Kidney epithelial cell (primary cell): ENCODE measurements at regions not wholly inside any gene's neighbourhood (a gene's known extent, or its start where the extent isn't known, plus 50 kb on each side); places are given as distances from the start of the nearest gene placed in this dataset.

Experiments
- DNase-seq: peaks from one replicate; pipeline ENCODE4 v3.0.0-alpha.2; 2010; ENCODE audit warnings: low read depth
- H3K27me3 ChIP-seq: 2 replicates; pipeline ENCODE4 v1.6.0; 2011; ENCODE audit warnings: low read length; ENCODE audit not compliant: control insufficient read depth, insufficient read depth
- H3K36me3 ChIP-seq: 2 replicates; pipeline ENCODE4 v1.5.1; 2011; ENCODE audit warnings: low read length; ENCODE audit not compliant: control insufficient read depth, insufficient read depth
- H3K4me3 ChIP-seq: 2 replicates; pipeline ENCODE4 v1.5.1; 2011; ENCODE audit warnings: low read depth, mild to moderate bottlenecking, control low read depth, low read length
- CTCF ChIP-seq: IDR thresholded peaks from 2 replicates; pipeline ENCODE4 v1.5.1; 2011; ENCODE audit warnings: mild to moderate bottlenecking, moderate library complexity, low read length, control low read depth, inconsistent platforms; ENCODE audit not compliant: insufficient read depth, poor library complexity, severe bottlenecking

- no peak for TF ChIP-seq CTCF
- no peak for DNase-seq
- Histone ChIP-seq H3K36me3 (no peaks in the 10 kb centered on the region), H3K4me3 (no peak overlapping the region), H3K27me3 (no peaks in the 10 kb centered on the region)
These were observed 476.6 kb upstream of the MARCKS start for GRCh38 chr6:113380591-113380990.

GRCh38 chr6:113381232-113381631 lies 475.9 kb upstream of the MARCKS start:
- TF ChIP-seq CTCF, result no peak
- DNase-seq, result no peak
- no peak overlapping the region for H3K4me3 ChIP-seq
- H3K27me3 ChIP-seq, result no peaks in the 10 kb centered on the region
- no peaks in the 10 kb centered on the region for H3K36me3 ChIP-seq

GRCh38 chr6:113381959-113382358 lies 475.2 kb upstream of the MARCKS start:
- no peaks in the 10 kb centered on the region for H3K36me3 ChIP-seq
- no peak overlapping the region for H3K4me3 ChIP-seq
- TF ChIP-seq CTCF, result no peak
- no peaks in the 10 kb centered on the region for H3K27me3 ChIP-seq
- DNase-seq, result no peak

- Histone ChIP-seq H3K27me3 (no peaks in the 10 kb centered on the region), H3K4me3 (no peak overlapping the region), H3K36me3 (no peaks in the 10 kb centered on the region)
- DNase-seq, result no peak
- TF ChIP-seq CTCF, result no peak
These were observed 473.4 kb upstream of the MARCKS start for GRCh38 chr6:113383701-113384100.

GRCh38 chr6:113385020-113385431 lies 472.1 kb upstream of the MARCKS start:
- no peak for DNase-seq
- Histone ChIP-seq H3K4me3 (no peak overlapping the region), H3K27me3 (no peaks in the 10 kb centered on the region), H3K36me3 (no peaks in the 10 kb centered on the region)
- TF ChIP-seq CTCF, result no peak

GRCh38 chr6:113388996-113389395 lies 468.1 kb upstream of the MARCKS start:
- Histone ChIP-seq H3K27me3 (no peaks in the 10 kb centered on the region), H3K4me3 (no peak overlapping the region), H3K36me3 (no peaks in the 10 kb centered on the region)
- no peak for TF ChIP-seq CTCF
- no peak for DNase-seq
